ENCODE measurements at regions not wholly inside any gene's neighbourhood (a gene's known extent, or its start where the extent isn't known, plus 50 kb on each side); places are given as distances from the start of the nearest gene placed in this dataset.

DNA sequence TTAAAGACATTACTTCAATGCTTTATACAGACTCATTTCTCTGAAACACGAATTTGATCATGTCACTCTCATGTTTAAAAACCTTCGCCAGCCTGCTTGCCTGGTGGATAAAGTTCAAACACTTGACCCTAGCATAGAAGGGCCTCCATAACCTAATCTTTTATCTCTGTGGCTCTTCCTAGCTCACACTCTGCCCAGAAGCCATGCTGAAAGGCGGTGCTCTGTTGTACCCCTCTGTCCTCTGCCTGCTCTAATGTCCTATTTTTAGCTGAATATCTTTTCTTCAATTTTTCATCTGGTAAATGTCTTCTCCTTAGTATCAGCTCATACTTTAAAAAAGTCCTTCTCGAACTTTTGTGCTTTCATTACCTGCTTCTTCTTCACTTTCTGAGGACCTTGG, 302.6 kb upstream of the BOD1L1 start:
- DNase-seq (ENCODE audit: low spot score): no peak

DNA sequence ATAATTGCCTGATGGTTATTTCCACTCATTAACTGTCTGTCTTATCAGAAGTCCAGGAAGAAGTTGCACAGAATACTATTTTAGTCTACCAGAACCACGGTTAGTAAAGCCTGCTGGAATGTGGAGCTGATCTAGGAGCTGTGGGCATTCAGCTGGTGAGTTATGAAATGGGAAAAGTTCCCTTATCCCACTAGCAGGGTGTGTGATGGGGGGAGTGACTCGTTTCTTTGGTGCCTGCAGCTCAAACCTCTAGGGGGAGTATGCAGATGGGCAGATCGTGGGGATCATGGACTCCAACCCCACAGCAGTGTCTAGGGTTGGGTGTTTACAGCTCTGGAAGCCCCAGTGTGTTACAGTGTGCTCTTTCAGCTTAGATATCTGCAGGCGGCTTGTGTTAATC, 305.7 kb upstream of the BOD1L1 start:
- DNase-seq (ENCODE audit: low spot score): no peak

DNA sequence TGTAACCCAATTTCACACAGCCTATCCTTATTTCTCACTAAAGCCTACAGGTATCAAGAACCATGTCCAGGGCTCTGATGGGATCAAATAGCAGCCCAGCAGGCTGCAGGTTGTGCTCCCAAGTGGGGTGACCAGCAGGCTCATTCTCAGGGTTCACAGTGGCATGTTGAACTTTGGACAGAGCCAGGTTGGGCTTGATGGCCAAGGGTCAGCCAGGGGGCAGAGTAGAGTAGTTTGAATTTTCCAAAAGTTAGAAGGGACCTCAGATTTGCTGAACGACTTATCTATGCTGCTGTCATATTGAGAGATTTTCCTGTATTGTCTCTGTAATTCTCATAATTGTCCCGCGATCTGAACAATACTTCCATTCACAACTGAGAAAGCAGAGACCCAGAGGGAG, 310.8 kb upstream of the BOD1L1 start:
- DNase-seq (ENCODE audit: low spot score): no peak

DNA sequence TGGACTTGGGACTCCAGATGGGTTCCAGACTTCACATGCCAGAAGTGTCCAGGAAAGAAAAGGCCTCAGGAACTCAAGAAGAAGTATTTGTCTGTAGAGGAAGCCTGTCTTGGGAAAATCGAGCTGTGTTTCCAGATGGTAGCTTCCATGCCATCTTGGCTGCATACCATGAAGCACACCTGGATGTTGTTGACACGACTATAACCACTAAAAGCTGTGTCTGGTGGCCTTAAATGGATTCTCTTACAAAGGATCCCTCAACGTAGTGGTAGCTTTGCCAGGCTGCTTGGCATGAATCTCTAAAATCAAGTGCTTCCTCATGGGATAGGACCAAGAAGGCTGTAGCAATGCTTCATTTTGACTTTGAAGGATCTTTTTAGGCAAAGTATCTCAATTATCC, 313.4 kb upstream of the BOD1L1 start:
- DNase-seq (ENCODE audit: low spot score): no peak

DNA sequence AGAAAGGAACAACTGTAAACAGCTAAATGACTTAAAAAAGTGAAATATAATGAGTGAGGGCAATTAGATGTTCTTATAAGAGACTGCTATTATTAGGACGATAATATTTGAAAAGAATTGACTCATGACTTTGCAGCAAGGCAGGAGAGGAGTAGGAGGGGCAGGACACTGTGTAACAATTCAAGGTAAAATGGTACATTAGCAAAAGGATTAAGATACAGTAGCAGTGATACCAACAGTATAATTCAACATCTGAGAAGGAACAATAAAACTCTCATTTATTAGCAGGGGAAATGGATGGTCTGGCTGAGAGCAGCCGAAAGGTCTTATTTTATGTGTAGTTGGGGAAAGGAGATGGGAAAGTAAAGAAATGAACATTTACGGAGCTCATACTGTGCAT, 315.5 kb upstream of the BOD1L1 start:
- no peak for DNase-seq (ENCODE audit: low spot score)

DNA sequence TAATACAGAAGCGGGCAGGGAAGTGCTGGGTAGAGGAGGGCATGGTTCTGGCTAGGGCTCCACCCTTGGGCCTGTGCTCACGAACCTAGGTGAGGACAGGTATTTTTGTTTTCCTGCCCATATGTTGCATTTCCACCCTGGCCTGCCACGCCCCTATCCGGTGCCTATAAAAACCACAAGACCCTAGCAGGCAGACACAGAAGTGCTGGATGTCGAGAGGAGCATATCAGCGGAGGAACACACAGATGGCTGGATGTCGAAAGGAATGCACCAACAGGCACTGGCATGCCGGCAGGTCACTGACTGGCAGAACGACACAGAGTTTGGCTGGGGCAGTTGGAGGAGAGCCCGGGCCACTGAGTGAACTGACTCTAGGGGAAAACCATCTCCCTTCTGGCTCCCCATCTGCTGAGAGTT, 316.6 kb upstream of the BOD1L1 start:
- DNase-seq (ENCODE audit: low spot score): no peak

DNA sequence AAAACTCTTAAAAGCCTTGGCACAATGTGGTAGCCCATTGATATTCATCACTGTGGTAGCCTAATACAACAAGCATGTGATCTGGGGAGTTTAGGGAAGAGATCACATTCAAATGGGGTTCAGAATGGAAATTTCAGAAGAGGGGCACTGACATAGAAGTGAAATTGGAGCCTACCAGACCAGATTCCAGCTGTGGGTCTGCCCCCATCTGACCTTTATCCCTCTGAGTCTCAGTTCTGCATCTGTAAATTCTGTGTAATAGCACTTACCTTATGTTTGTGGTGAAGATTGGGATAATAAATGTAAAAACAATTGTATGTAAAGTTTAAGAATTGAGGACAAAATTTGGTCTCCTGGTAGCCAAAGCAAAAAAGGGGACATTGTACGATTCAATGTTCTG, 320.4 kb upstream of the BOD1L1 start:
- no peak for DNase-seq (ENCODE audit: low spot score)

DNA sequence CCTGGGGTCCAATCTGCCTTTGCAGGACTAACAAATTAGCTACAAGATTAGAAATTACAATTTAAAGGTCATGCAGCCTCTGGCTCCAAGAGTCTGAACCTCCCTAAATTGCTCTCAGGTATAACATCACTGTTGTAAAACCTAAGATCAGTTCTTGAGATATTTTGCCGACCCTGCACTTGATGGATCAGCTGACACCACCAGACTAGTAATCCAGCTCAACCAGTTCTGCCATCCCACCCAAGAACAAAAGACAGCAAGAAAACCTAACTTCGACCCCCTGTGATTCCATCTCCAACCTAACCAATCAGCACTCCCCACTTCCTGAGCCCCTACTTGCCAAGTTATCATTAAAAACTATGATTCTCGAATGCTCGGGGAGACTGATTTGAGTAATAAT, 323.0 kb upstream of the BOD1L1 start:
- no peak for DNase-seq (ENCODE audit: low spot score)

DNA sequence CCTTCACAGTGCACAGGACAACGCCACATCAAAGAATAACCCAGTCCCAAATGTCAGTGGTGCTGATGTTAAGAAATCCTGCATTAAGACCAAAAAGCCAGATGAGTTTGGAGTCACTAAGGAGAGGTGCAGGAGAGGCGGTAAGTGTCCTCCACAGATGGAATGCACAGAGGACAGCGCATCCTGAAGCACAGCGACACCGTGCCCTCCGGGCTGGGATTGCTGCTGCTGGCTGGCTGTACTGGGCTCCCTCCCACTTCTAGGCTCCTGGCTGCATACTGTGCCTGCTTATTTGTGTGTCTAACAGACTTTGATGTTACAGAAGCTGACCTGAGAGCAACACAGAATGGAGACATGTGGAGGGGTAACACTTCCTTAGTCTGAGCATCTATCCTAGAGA, 325.6 kb upstream of the BOD1L1 start:
- DNase-seq (ENCODE audit: low spot score): no peak

DNA sequence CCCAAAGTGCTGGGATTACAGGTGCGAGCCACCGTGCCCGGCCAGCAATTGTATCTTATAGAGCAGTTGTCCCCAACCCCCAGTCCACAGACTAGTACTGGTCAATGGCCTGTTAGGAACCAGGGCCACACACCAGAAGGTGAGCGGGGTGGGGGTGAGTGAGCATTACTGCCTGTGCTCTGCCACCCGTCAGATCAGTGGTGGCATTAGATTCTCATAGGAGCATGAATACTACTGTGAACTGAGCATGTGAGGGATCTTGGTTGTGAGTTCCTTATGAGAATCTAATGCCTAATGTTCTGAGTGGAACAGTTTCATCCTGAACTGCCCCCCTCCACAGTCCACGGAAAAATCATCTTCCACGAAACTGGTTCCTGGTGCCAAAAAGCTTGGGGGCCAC, 328.0 kb upstream of the BOD1L1 start:
- DNase-seq (ENCODE audit: low spot score): no peak

DNA sequence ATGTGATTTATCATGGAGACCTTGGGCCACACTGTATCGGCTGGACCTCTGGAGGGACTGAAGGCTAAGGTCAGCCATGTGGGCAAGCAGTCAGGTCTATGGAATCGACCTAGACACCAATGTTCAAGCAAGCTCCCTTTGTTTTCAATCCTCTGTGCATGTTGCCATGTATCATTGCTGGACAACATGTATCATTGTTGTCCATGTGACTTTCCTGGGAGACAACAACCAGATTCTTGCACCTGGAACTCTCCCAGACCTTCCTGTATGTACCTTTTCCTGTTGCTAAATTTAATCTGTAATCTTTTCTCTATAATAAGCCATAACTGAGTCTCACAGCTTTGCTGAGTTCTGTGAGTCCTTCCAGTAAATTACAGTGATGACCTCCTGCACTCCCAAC, 329.4 kb upstream of the BOD1L1 start:
- DNase-seq (ENCODE audit: low spot score): no peak

DNA sequence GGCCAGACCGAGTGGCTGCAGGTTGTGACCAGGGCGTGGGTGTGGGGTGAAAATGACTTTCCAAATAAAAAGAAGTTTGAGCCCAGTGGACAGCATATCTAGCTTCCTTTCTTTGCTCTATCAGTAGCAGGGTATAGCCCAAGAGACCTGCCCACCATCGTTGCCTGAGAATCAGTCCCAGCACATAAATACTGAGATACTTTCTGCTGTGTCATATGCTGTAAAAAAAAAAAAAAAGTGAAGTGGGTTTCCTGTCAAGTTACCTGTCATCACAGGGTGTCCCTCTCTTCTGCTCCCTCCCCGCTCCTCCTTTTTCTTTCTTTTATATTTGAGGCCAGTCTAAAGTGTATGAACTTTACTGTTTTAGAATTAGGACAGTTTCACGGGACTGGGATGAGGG, 330.3 kb upstream of the BOD1L1 start:
- DNase-seq (ENCODE audit: low spot score): no peak

DNA sequence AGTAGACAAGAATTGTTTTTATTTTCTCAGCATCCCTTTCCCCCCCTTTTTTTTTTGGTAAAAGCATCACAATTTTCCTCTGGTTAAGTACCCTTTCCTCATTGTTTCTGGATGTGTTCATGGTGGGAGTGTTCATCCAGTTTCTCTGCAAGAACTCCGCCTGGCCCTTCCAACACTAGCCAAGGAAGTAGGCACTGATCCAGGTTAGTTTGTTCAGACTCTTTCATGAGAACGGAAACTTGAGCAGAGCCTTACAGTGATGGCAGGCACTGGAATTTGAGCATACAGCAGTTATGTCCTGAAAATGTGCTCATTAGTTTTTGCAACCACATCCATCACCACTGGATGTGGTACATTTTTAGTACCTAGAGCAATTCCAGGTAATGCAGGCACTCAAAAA, 336.1 kb upstream of the BOD1L1 start:
- DNase-seq (ENCODE audit: low spot score): no peak

DNA sequence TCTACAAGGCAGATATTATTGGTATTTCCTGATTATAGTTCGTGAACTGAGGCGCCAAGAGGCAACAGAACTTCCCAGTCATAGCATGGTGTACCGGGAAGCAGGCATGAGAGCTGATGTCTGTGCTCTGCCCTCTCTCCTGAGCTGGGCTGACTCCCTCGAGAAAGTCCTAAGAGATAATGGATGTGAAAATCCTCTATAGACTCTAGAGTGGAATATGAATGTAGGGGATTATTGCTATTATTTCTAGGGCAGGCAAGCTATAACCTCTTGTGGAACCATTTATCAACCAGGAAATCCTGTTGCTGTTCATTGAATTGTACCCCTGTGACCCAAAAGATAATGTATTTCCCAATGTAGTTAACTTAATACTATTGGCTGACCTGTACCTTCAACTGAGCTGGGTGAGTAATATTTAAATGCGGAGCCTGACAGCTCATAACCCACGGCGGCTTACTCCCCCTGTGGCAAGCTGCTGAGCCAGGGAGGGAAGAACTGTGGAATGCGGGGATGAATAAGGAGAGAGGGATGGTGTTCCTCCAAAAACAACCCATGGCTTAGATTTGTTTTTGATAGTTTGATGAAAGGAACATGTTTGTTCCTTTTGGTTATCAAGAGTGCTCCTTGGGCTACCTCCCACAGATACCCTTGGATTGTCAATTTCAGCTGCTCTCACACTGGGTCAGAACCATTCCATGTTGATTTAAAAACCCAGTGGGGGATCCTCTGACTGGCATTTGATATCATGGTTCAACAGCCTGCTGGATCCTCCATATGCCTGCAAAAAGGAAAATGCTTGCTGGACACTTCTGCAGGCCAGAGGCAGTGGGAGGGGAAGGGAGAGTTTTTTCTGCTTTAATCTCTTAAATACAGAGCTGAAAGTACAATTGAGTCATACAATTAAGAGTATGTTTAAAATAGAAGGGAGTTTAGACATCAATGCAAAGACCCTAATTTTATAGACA, 339.0 kb upstream of the BOD1L1 start:
- DNase-seq (ENCODE audit: low spot score): no peak

DNA sequence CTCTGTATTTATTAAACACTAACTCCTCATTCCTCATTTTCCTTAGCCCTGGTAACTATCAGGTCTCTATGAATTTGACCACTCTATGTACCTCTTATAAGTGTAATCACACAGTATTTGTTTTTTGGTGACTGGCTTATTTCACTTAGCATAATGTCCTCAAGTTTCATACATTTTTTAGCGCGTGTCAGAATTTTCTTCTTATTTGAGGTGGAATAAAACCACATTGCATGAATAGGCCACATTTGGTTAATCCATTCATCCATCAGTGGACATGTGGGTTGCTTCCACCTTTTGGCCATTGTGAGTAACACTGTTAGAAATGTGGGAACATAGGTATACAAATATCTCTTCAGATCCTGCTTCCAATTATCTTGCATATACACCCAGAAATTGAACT, 341.2 kb upstream of the BOD1L1 start:
- no peak for DNase-seq (ENCODE audit: low spot score)

DNA sequence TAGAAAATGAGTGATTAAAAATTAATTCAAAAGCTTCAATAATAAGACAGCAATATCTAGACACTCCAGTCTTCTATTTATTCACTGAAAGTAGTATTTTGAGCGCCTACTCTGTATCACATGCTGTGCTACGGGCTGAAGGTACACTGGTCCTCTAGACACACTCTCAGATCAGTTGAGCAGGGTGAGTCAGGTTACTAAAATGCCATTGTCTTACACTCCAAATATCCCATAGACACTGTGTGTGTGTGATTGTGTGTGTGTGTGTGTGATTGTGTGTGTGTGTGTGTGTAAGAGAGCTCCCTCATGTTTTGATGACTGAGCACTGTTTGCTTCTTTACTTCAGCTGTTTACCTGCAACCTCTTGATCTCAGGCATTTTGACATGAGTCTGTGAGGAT, 342.8 kb upstream of the BOD1L1 start:
- DNase-seq (ENCODE audit: low spot score): no peak

DNA sequence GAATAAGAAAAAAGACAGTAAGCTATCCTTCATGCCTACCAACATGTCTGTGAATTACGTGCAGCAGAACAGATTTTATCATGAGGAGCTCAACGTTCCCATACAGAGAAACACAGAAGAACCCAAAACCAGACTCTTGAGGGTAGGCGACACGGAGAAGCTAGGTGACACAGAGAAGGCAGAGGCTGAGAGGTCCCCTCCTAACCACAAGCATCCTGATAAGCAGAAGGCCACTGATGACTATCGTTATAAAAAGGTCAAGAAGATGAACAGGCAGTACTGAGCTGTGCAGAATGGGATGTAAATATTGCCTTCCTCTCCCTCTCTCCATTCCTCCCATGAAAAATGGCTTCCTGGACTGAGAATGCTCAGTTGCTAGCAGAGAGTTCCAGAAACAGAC, 350.2 kb upstream of the BOD1L1 start:
- DNase-seq (ENCODE audit: low spot score): no peak

DNA sequence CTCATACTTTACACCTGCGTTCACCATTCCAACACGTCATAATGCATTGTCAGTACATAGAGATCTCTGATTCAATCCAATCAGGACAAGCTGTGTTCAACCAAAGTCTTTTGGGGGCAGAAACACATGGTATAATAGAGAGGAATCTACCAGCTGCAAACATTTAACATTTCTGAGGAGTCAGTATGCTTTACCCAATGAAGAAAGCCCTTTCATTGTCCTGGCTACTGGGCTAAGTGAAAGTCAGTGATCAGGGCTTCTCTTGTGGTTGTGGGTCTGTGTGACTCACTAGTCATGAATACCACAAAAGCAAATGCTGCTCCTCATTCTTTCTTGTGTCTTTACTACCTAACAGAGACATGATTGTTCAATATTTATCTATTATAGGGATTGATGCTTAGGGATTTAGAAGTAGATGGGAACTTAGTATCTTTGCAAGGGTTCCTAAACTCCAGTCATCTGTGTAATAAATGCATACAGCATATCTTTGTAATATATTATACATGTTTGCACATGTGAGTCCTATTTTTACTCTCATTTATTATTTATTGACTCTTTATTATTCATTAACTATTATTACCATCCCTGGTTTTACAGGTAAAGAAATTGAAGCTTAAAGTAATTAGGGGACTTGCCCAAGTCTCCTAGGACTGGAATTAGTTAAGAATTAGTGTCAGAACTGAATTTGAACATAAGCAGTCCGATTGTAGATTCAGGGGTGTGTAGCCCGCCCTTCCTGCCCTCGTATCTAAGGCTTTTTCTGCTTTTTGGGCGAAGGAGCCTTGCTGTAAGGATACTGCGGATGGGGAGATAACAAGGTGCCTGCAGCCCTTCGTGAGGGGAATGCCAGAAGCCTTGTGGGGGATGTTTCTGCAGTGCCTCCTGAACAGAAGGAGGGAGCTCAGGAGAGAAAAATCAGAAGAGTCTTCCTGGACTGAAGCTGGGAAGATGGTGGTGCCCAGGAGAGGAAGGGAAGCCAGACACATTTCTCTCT, 353.1 kb upstream of the BOD1L1 start:
- no peak for DNase-seq (ENCODE audit: low spot score)

DNA sequence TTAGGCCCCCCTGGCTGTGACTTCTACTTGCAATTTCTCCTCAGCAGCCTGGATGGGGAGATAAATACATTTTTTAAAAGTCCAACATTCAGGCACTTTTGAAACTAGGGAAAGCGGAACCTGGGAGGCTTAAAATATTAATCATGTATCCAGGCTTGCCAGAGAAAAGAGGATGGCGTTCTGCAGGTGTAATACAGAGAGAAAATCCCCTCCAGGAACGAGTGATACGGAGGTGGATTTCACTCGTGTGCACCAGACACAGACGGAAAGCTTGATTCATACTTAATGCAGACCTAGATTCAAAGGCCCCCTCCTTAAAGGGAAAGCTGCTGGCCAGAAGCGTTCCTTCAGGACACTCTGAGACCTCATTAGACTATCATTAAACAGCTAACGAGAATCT, 354.0 kb upstream of the BOD1L1 start:
- no peak for DNase-seq (ENCODE audit: low spot score)

DNA sequence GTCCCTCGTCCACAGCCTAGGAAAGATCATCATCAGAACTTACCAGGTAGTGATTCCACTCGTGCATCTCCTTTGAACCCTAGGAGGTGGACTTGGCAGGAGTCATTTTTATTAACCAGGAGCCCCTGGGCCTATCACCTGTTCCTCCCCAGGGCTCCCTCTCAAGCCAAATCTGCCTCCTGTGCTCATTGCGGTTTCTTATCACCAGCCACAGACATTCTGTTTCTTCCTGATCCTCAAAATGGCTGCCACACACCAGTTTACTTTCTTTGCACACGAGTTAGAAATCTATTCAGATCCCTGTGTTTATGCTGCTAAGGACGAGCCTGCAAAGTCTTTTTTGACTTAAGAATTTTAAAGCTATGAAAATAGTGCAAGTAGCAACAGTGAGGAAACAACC, 354.5 kb upstream of the BOD1L1 start:
- DNase-seq (ENCODE audit: low spot score): no peak

DNA sequence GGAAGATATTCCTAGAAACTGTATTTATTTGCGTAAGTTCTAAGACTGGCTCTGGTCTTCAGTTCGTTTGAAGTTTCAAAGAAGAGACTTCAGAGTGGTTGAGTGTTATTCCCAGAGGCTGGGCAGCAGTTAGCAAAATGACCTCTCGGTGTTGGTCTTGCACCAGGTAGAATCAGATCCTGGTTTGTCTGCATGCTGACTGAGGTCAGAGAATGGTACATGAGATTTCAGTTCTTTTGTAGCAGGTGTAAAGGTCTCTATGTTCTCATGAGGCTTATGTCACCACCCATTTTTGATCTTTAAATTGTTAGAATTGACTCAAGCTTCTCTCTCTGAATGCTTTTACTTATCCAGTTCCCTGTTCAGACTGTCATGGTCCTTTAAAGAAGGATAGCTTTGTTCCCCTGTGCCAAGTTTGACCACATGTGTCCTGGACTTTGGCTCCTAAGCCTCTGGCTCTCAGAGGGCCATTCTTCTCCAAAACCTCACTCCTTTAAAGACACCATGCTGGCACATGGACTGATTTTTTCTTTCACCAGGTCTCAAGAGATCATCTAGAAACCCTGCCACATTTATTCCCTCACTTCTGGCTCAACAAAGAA, 355.8 kb upstream of the BOD1L1 start:
- no peak for DNase-seq (ENCODE audit: low spot score)
